ENCODE measurements at regions not wholly inside any gene's neighbourhood (a gene's known extent, or its start where the extent isn't known, plus 50 kb on each side); places are given as distances from the start of the nearest gene placed in this dataset.

- no peak overlapping the region for H3K4me3 ChIP-seq
- no peak for TF ChIP-seq POLR2A (IDR thresholded peaks at IDR 0.05)
- no peak for TF ChIP-seq CTCF (IDR thresholded peaks at IDR 0.05)
- no peak for TF ChIP-seq EP300 (IDR thresholded peaks at IDR 0.05; ENCODE audit: low read depth)
- TF ChIP-seq POLR2AphosphoS5 (IDR thresholded peaks at IDR 0.05): no peak
- no peak for DNase-seq
- H3K27ac ChIP-seq: no peak overlapping the region
- intact Hi-C loops (cut with DNase I; ENCODE audit: low total_unique reads) (no loop called here), in situ Hi-C loops (cut with MboI; ENCODE audit: low pct_ligation_motif_present in 1 of 4, low pct_unique_long_range_greater_than_20kb in 1 of 4, low sequenced_read_pairs in 3 of 4) (no loop called here)
- 7 to 18% methylated on average over 2 of the region's 2 CpGs for WGBS, 2 donors (ENCODE audit: low coverage in 1 of 2)
- H3K4me1 ChIP-seq: no peaks in the 10 kb centered on the region
- no peaks in the 10 kb centered on the region for H3K9me3 ChIP-seq
- no peaks in the 10 kb centered on the region for H3K27me3 ChIP-seq
- no peaks in the 10 kb centered on the region for H3K36me3 ChIP-seq
These were observed 118.8 kb downstream of the RWDD3 start for GRCh38 chr1:95352767-95353166.

- Histone ChIP-seq H3K9me3 (no peaks in the 10 kb centered on the region), H3K4me1 (no peaks in the 10 kb centered on the region), H3K27me3 (no peaks in the 10 kb centered on the region), H3K4me3 (no peak overlapping the region), H3K36me3 (no peaks in the 10 kb centered on the region), H3K27ac (no peak overlapping the region)
- intact Hi-C loops (cut with DNase I; ENCODE audit: low total_unique reads) (no loop called here), in situ Hi-C loops (cut with MboI; ENCODE audit: low pct_ligation_motif_present in 1 of 4, low pct_unique_long_range_greater_than_20kb in 1 of 4, low sequenced_read_pairs in 3 of 4) (no loop called here)
- 0 to 38% methylated on average over 1 to 3 of the region's 3 CpGs for WGBS, 2 donors (ENCODE audit: low coverage in 1 of 2)
- DNase-seq: no peak
- no peak for TF ChIP-seq POLR2AphosphoS5 (IDR thresholded peaks at IDR 0.05)
- no peak for TF ChIP-seq CTCF (IDR thresholded peaks at IDR 0.05)
- no peak for TF ChIP-seq EP300 (IDR thresholded peaks at IDR 0.05; ENCODE audit: low read depth)
- no peak for TF ChIP-seq POLR2A (IDR thresholded peaks at IDR 0.05)
These were observed 119.2 kb downstream of the RWDD3 start for GRCh38 chr1:95353194-95353593.

- no peaks in the 10 kb centered on the region for H3K9me3 ChIP-seq
- in situ Hi-C loops (cut with MboI; ENCODE audit: low pct_ligation_motif_present in 1 of 4, low pct_unique_long_range_greater_than_20kb in 1 of 4, low sequenced_read_pairs in 3 of 4) (no loop called here), intact Hi-C loops (cut with DNase I; ENCODE audit: low total_unique reads) (no loop called here)
- TF ChIP-seq POLR2AphosphoS5 (IDR thresholded peaks at IDR 0.05) (no peak), EP300 (IDR thresholded peaks at IDR 0.05; ENCODE audit: low read depth) (no peak), CTCF (IDR thresholded peaks at IDR 0.05) (no peak), POLR2A (IDR thresholded peaks at IDR 0.05) (no peak)
- DNase-seq: no peak
- H3K27me3 ChIP-seq: no peaks in the 10 kb centered on the region
- H3K4me1 ChIP-seq: no peaks in the 10 kb centered on the region
- WGBS, 2 donors (ENCODE audit: low coverage in 1 of 2): 74 to 83% methylated on average over 1 of the region's 1 CpG
- no peak overlapping the region for H3K27ac ChIP-seq
- H3K4me3 ChIP-seq: no peak overlapping the region
- no peaks in the 10 kb centered on the region for H3K36me3 ChIP-seq
These were observed 130.5 kb downstream of the RWDD3 start for GRCh38 chr1:95364546-95364945.

GRCh38 chr1:95366498-95366897 lies 132.5 kb downstream of the RWDD3 start:
- intact Hi-C loops (cut with DNase I; ENCODE audit: low total_unique reads) (no loop called here), in situ Hi-C loops (cut with MboI; ENCODE audit: low pct_ligation_motif_present in 1 of 4, low pct_unique_long_range_greater_than_20kb in 1 of 4, low sequenced_read_pairs in 3 of 4) (no loop called here)
- no peaks in the 10 kb centered on the region for H3K36me3 ChIP-seq
- no peaks in the 10 kb centered on the region for H3K9me3 ChIP-seq
- H3K27me3 ChIP-seq: no peaks in the 10 kb centered on the region
- WGBS, 2 donors (ENCODE audit: low coverage in 1 of 2): 72 to 84% methylated on average over 2 to 3 of the region's 3 CpGs
- TF ChIP-seq POLR2A (IDR thresholded peaks at IDR 0.05) (no peak), EP300 (IDR thresholded peaks at IDR 0.05; ENCODE audit: low read depth) (no peak), POLR2AphosphoS5 (IDR thresholded peaks at IDR 0.05) (no peak), CTCF (IDR thresholded peaks at IDR 0.05) (no peak)
- DNase-seq: no peak
- H3K4me1 ChIP-seq: no peaks in the 10 kb centered on the region
- H3K4me3 ChIP-seq: no peak overlapping the region
- H3K27ac ChIP-seq: no peak overlapping the region
